ENCODE measurements at regions not wholly inside any gene's neighbourhood (a gene's known extent, or its start where the extent isn't known, plus 50 kb on each side); places are given as distances from the start of the nearest gene placed in this dataset.

DNA sequence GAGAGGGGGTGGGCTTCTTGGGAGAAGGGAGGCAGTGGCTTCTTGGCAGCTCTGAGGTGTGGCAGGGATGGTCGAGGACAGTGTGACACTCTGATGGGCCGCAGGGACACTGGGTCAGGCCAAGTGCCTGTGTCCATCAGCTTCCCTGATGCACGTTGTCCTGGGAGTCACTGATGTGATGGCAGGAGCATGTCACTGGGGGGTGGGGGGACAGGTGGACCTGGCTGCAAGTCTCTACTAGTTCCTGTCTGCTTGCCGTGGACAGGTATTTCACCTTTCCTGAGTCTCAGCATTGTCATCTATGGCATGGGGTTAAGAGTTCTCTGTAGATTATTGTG is 592.9 kb downstream of the TBC1D22A start:
- no peak overlapping the region for H3K4me2 ChIP-seq (ENCODE audit: low read length)
- H3K36me3 ChIP-seq (ENCODE audit: control insufficient read depth, low read length): no peaks in the 10 kb centered on the region
- no peaks in the 10 kb centered on the region for H3K79me2 ChIP-seq (ENCODE audit: control insufficient read depth, low read length)
- H3K4me1 ChIP-seq (ENCODE audit: control insufficient read depth, low read length): no peaks in the 10 kb centered on the region
- TF ChIP-seq, protein P1, sequence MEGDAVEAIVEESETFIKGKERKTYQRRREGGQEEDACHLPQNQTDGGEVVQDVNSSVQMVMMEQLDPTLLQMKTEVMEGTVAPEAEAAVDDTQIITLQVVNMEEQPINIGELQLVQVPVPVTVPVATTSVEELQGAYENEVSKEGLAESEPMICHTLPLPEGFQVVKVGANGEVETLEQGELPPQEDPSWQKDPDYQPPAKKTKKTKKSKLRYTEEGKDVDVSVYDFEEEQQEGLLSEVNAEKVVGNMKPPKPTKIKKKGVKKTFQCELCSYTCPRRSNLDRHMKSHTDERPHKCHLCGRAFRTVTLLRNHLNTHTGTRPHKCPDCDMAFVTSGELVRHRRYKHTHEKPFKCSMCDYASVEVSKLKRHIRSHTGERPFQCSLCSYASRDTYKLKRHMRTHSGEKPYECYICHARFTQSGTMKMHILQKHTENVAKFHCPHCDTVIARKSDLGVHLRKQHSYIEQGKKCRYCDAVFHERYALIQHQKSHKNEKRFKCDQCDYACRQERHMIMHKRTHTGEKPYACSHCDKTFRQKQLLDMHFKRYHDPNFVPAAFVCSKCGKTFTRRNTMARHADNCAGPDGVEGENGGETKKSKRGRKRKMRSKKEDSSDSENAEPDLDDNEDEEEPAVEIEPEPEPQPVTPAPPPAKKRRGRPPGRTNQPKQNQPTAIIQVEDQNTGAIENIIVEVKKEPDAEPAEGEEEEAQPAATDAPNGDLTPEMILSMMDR (IDR thresholded peaks at IDR 0.05; ENCODE audit: low read depth, low read length, poor library complexity, severe bottlenecking): no peak
- TF ChIP-seq EZH2phosphoT487 (IDR thresholded peaks at IDR 0.05; ENCODE audit: borderline replicate concordance, low read length): no peak
- no peaks in the 10 kb centered on the region for H3K9me2 ChIP-seq (replicated peaks; ENCODE audit: control insufficient read depth, low read length)
- no peaks in the 10 kb centered on the region for H3F3A ChIP-seq (ENCODE audit: control insufficient read depth, insufficient read depth)
- no peak overlapping the region for H3K27ac ChIP-seq (ENCODE audit: low read depth, low read length)
- no peaks in the 10 kb centered on the region for H3K9me3 ChIP-seq (ENCODE audit: control insufficient read depth, insufficient read depth, low read length)
- H3K27me3 ChIP-seq (ENCODE audit: control insufficient read depth, low read length): peaks cover 3% of the 10 kb centered on the region; the same call in 1 of the 2 replicates
- H4K20me1 ChIP-seq (ENCODE audit: control insufficient read depth, insufficient read depth, low read depth, low read length): no peaks in the 10 kb centered on the region
- H3K4me3 ChIP-seq (ENCODE audit: low read length): no peak overlapping the region

DNA sequence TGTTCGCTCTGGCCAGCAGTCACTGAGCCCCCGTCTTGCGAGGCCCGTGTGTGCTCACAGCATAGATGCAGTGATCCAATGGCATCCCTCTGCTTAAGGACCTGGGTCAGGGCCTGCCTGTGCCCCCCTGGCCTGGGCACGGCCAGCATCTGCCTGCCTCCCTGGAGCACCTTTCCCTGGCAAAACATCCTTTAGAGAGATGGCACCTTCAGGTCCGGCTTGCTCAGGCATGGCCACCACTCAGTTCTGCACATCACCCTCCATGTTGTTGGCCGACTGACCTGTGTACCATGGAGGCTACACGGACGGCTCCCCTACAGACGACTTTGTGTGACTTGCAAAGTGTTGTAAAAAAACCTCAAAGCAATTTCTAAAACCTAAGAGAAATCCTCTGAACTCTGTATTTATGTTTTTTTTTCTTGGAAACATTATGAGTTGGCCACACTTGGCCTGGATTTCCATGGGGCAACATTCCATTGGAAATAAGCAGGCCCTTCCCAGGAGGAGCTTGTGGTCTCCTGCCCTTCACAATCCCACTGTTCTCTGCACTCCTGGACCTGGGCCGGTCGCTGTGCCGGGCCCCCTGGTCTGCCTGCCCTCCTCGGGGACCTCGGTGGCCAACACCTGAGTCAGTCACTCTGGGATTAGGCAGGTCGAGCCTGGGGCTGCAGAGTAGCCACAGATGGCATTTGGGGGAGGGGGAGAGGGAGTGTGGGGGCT is 592.4 kb downstream of the TBC1D22A start:
- Histone ChIP-seq H3K79me2 (ENCODE audit: control insufficient read depth, low read length) (no peaks in the 10 kb centered on the region), H4K20me1 (ENCODE audit: control insufficient read depth, insufficient read depth, low read depth, low read length) (no peaks in the 10 kb centered on the region), H3K4me1 (ENCODE audit: control insufficient read depth, low read length) (no peaks in the 10 kb centered on the region), H3K4me2 (ENCODE audit: low read length) (no peak overlapping the region), H3K9me3 (ENCODE audit: control insufficient read depth, insufficient read depth, low read length) (no peaks in the 10 kb centered on the region), H3K27ac (ENCODE audit: low read depth, low read length) (no peak overlapping the region), H3K9me2 (replicated peaks; ENCODE audit: control insufficient read depth, low read length) (no peaks in the 10 kb centered on the region), H3K27me3 (ENCODE audit: control insufficient read depth, low read length) (no peaks in the 10 kb centered on the region), H3F3A (ENCODE audit: control insufficient read depth, insufficient read depth) (no peaks in the 10 kb centered on the region), H3K4me3 (ENCODE audit: low read length) (no peak overlapping the region), H3K36me3 (ENCODE audit: control insufficient read depth, low read length) (no peaks in the 10 kb centered on the region)
- TF ChIP-seq, protein P1 (IDR thresholded peaks at IDR 0.05; ENCODE audit: low read depth, low read length, poor library complexity, severe bottlenecking): no peak
- no peak for TF ChIP-seq EZH2phosphoT487 (IDR thresholded peaks at IDR 0.05; ENCODE audit: borderline replicate concordance, low read length)

DNA sequence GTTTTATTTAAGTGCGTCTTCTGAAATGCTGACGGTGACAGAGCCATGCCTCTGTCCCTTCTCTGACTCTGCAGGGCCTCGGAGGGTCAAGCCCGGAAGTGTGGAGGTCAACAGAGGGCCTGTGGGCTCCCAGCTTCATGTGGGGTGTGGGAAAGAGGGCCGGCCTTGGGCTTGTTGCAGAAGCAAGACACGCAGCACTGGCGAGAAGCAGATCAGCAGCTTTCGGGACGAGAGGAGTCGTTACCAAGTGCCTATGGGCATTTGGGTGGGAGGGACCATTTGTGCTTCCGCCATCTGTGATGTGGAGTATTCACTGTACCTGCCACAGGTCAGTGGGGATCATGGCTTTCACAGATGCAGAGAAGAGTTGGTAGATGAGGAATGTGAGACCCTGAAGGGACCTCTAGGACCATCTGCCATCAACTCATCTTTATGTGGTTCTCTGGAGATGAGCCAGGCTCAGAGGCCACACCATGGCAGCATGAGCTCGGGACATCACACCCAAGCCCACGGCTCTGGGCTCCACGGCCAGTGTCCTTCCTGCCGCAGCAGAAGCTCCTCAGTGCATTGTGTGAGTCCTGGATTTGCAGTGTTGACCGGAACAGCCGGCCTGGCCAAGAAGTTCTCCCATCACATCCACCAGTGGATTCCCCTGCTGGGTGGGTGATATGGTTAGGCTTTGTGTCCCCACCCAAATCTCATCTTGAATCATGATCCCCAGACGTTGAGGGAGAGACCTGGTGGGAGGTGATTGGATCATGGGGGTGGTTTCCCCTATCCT is 590.7 kb downstream of the TBC1D22A start:
- no peak for TF ChIP-seq EZH2phosphoT487 (IDR thresholded peaks at IDR 0.05; ENCODE audit: borderline replicate concordance, low read length)
- TF ChIP-seq, protein P1 (IDR thresholded peaks at IDR 0.05; ENCODE audit: low read depth, low read length, poor library complexity, severe bottlenecking): no peak
- no peak overlapping the region for H3K4me2 ChIP-seq (ENCODE audit: low read length)
- H3K27me3 ChIP-seq (ENCODE audit: control insufficient read depth, low read length): no peaks in the 10 kb centered on the region
- H3K79me2 ChIP-seq (ENCODE audit: control insufficient read depth, low read length): no peaks in the 10 kb centered on the region
- no peaks in the 10 kb centered on the region for H3F3A ChIP-seq (ENCODE audit: control insufficient read depth, insufficient read depth)
- H4K20me1 ChIP-seq (ENCODE audit: control insufficient read depth, insufficient read depth, low read depth, low read length): no peaks in the 10 kb centered on the region
- no peaks in the 10 kb centered on the region for H3K36me3 ChIP-seq (ENCODE audit: control insufficient read depth, low read length)
- H3K4me3 ChIP-seq (ENCODE audit: low read length): no peak overlapping the region
- no peak overlapping the region for H3K27ac ChIP-seq (ENCODE audit: low read depth, low read length)
- H3K4me1 ChIP-seq (ENCODE audit: control insufficient read depth, low read length): no peaks in the 10 kb centered on the region
- H3K9me2 ChIP-seq (replicated peaks; ENCODE audit: control insufficient read depth, low read length): no peaks in the 10 kb centered on the region
- H3K9me3 ChIP-seq (ENCODE audit: control insufficient read depth, insufficient read depth, low read length): no peaks in the 10 kb centered on the region
